GM23338 (cell line): ENCODE measurements at regions not wholly inside any gene's neighbourhood (a gene's known extent, or its start where the extent isn't known, plus 50 kb on each side); places are given as distances from the start of the nearest gene placed in this dataset.

Experiments used
- ATAC-seq: fragments of 200-7000 bp; cut with Tn5 transposase; 3 replicates; pipeline ENCODE4 v1.9.1; 2020
- DNase-seq: peaks from one replicate; pipeline ENCODE4 v3.0.0-alpha.2; 2015; ENCODE audit warnings: low spot score
- H2AFZ ChIP-seq: fragments of 200-600 bp; sonication (generic); 2 replicates; pipeline ENCODE4 v1.8.0; 2016; ENCODE audit warnings: antibody characterized with exemption, mild to moderate bottlenecking, moderate library complexity
- H3F3A ChIP-seq: fragments of 200-600 bp; sonication (generic); replicated peaks from 2 replicates; pipeline ENCODE4 v1.8.0; 2017; ENCODE audit warnings: antibody characterized with exemption, mixed run types, low read depth
- H3K27ac ChIP-seq: fragments of 200-600 bp; sonication (generic); 2 replicates; pipeline ENCODE4 v1.6.1; 2016; ENCODE audit warnings: low read depth
- H3K27me3 ChIP-seq: fragments of 200-600 bp; sonication (generic); 2 replicates; pipeline ENCODE4 v1.8.0; 2016; ENCODE audit warnings: mild to moderate bottlenecking, mixed run types, moderate library complexity; ENCODE audit not compliant: insufficient read depth
- H3K36me3 ChIP-seq: fragments of 200-600 bp; sonication (generic); 2 replicates; pipeline ENCODE4 v1.8.0; 2016; ENCODE audit warnings: mild to moderate bottlenecking; ENCODE audit not compliant: insufficient read depth
- H3K4me1 ChIP-seq: fragments of 200-600 bp; sonication (generic); 2 replicates; pipeline ENCODE4 v1.8.0; 2016; ENCODE audit warnings: mild to moderate bottlenecking, moderate library complexity; ENCODE audit not compliant: insufficient read depth
- H3K4me2 ChIP-seq: fragments of 200-600 bp; sonication (generic); 2 replicates; pipeline ENCODE4 v1.7.1; 2017; ENCODE audit warnings: mixed run types
- H3K4me3 ChIP-seq: fragments of 200-600 bp; sonication (generic); 2 replicates; pipeline ENCODE4 v1.6.1; 2016; ENCODE audit warnings: mixed run types
- H3K79me2 ChIP-seq: fragments of 200-600 bp; sonication (generic); replicated peaks from 2 replicates; pipeline ENCODE4 v1.8.0; 2017; ENCODE audit warnings: mild to moderate bottlenecking; ENCODE audit not compliant: insufficient read depth
- H3K9me2 ChIP-seq: fragments of 200-600 bp; sonication (generic); 2 replicates; pipeline ENCODE4 v1.8.0; 2017; ENCODE audit not compliant: insufficient read depth
- H4K20me1 ChIP-seq: fragments of 200-600 bp; sonication (generic); replicated peaks from 2 replicates; pipeline ENCODE4 v1.8.0; 2017; ENCODE audit warnings: mild to moderate bottlenecking; ENCODE audit not compliant: insufficient read depth
- H3K27ac Mint-ChIP-seq: 2 replicates; pipeline ENCODE4 v1.8.0; 2020; ENCODE audit warnings: inconsistent platforms, mild to moderate bottlenecking, moderate library complexity, mixed read lengths
- H3K27me3 Mint-ChIP-seq: 3 replicates; pipeline ENCODE4 v1.8.0; 2022; ENCODE audit warnings: low read depth, mild to moderate bottlenecking, moderate library complexity, mixed read lengths, inconsistent platforms; ENCODE audit not compliant: insufficient read depth, poor library complexity
- H3K36me3 Mint-ChIP-seq: 3 replicates; pipeline ENCODE4 v1.8.0; 2021; ENCODE audit warnings: low read depth, mild to moderate bottlenecking, inconsistent platforms, moderate library complexity, mixed read lengths
- H3K4me1 Mint-ChIP-seq: 3 replicates; pipeline ENCODE4 v1.8.0; 2020; ENCODE audit warnings: mild to moderate bottlenecking, inconsistent platforms, mixed read lengths
- H3K4me3 Mint-ChIP-seq: 3 replicates; pipeline ENCODE4 v1.8.0; 2021; ENCODE audit warnings: moderate library complexity, mild to moderate bottlenecking, inconsistent platforms, mixed read lengths
- H3K9me3 Mint-ChIP-seq: 3 replicates; pipeline ENCODE4 v1.8.0; 2020; ENCODE audit warnings: moderate library complexity, mild to moderate bottlenecking, inconsistent platforms, mixed read lengths
- CREB1 ChIP-seq: fragments of 250-450 bp; sonication (Bioruptor Pico); IDR thresholded peaks from 2 replicates; pipeline ENCODE4 v1.5.0; 2020; ENCODE audit warnings: low read depth, mild to moderate bottlenecking, moderate library complexity
- EZH2 ChIP-seq: fragments of 200-600 bp; sonication (generic); IDR thresholded peaks from one replicate; pipeline ENCODE4 v1.8.0; 2017; ENCODE audit warnings: antibody characterized with exemption, mild to moderate bottlenecking, low read depth; ENCODE audit not compliant: unreplicated experiment
- EZH2phosphoT487 ChIP-seq: fragments of 200-600 bp; sonication (generic); IDR thresholded peaks from one replicate; pipeline ENCODE4 v1.8.1; 2018; ENCODE audit warnings: antibody characterized with exemption; ENCODE audit not compliant: unreplicated experiment
- JUNB ChIP-seq: IDR thresholded peaks from one replicate; pipeline ENCODE4 v1.6.1; 2016; ENCODE audit warnings: antibody characterized with exemption; ENCODE audit not compliant: unreplicated experiment
- POLR2AphosphoS5 ChIP-seq: IDR thresholded peaks from 2 replicates; pipeline ENCODE4 v1.6.1; 2016; ENCODE audit warnings: antibody characterized with exemption, low read depth
- STAT1 ChIP-seq: IDR thresholded peaks from one replicate; pipeline ENCODE4 v1.6.1; 2016; ENCODE audit warnings: antibody characterized with exemption; ENCODE audit not compliant: unreplicated experiment
- ZNF331 ChIP-seq: fragments of 250-450 bp; sonication (Bioruptor Pico); IDR thresholded peaks from 2 replicates; pipeline ENCODE4 v1.5.0; 2020; ENCODE audit warnings: low read depth, mild to moderate bottlenecking, moderate library complexity
- TF ChIP-seq, protein P1 (sequence below), 2 experiments: fragments of 200-600 bp in 1 of 2; sonication (generic) in 1 of 2; conservative IDR thresholded peaks; 2 replicates each; pipeline versions ENCODE4 v1.5.1 to v1.6.1; 2016 to 2017; ENCODE audit warnings: antibody characterized with exemption in 2 of 2, low read depth in 2 of 2, mild to moderate bottlenecking in 2 of 2, moderate library complexity in 1 of 2
- TF ChIP-seq, protein P2 (sequence below): IDR thresholded peaks from one replicate; pipeline ENCODE4 v1.6.1; 2018; ENCODE audit warnings: antibody characterized with exemption; ENCODE audit not compliant: unreplicated experiment
- TF ChIP-seq, protein P3 (sequence below): IDR thresholded peaks from 2 replicates; pipeline ENCODE4 v1.6.1; 2016; ENCODE audit warnings: antibody characterized with exemption
- TF ChIP-seq, protein P4 (sequence below): fragments of 250-450 bp; sonication (Bioruptor Pico); IDR thresholded peaks from 2 replicates; pipeline ENCODE4 v1.5.0; 2020; ENCODE audit warnings: mild to moderate bottlenecking, moderate library complexity

DNA sequence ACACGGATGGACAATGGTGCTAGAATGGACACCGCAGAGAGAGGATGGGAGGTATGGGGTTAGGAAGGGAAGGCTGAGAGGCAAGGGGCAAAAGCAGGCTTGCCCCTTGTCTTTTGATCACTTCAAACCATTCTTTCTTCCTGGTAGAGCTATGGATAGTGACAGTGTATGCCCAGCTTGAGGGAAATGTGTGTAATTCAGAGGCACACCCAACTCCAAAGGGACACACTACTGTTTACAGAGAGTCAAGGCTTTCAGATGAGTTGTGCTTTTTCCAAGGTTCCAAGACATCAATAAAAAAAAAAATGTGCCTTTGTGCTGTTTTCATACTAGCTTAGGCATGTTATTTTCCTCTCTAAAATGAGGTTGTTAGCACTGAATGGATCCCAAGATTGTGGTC lies 185.0 kb downstream of the MCHR2 start (continued):
- TF ChIP-seq, protein P1, sequence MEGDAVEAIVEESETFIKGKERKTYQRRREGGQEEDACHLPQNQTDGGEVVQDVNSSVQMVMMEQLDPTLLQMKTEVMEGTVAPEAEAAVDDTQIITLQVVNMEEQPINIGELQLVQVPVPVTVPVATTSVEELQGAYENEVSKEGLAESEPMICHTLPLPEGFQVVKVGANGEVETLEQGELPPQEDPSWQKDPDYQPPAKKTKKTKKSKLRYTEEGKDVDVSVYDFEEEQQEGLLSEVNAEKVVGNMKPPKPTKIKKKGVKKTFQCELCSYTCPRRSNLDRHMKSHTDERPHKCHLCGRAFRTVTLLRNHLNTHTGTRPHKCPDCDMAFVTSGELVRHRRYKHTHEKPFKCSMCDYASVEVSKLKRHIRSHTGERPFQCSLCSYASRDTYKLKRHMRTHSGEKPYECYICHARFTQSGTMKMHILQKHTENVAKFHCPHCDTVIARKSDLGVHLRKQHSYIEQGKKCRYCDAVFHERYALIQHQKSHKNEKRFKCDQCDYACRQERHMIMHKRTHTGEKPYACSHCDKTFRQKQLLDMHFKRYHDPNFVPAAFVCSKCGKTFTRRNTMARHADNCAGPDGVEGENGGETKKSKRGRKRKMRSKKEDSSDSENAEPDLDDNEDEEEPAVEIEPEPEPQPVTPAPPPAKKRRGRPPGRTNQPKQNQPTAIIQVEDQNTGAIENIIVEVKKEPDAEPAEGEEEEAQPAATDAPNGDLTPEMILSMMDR (conservative IDR thresholded peaks at IDR 0.05; ENCODE audit: low read depth in 2 of 2): no peak
- no peak for TF ChIP-seq JUNB
- no peak for TF ChIP-seq ZNF331 (CRISPR knock-in tag)
- TF ChIP-seq, protein P2, sequence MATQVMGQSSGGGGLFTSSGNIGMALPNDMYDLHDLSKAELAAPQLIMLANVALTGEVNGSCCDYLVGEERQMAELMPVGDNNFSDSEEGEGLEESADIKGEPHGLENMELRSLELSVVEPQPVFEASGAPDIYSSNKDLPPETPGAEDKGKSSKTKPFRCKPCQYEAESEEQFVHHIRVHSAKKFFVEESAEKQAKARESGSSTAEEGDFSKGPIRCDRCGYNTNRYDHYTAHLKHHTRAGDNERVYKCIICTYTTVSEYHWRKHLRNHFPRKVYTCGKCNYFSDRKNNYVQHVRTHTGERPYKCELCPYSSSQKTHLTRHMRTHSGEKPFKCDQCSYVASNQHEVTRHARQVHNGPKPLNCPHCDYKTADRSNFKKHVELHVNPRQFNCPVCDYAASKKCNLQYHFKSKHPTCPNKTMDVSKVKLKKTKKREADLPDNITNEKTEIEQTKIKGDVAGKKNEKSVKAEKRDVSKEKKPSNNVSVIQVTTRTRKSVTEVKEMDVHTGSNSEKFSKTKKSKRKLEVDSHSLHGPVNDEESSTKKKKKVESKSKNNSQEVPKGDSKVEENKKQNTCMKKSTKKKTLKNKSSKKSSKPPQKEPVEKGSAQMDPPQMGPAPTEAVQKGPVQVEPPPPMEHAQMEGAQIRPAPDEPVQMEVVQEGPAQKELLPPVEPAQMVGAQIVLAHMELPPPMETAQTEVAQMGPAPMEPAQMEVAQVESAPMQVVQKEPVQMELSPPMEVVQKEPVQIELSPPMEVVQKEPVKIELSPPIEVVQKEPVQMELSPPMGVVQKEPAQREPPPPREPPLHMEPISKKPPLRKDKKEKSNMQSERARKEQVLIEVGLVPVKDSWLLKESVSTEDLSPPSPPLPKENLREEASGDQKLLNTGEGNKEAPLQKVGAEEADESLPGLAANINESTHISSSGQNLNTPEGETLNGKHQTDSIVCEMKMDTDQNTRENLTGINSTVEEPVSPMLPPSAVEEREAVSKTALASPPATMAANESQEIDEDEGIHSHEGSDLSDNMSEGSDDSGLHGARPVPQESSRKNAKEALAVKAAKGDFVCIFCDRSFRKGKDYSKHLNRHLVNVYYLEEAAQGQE: no peak
- TF ChIP-seq EZH2phosphoT487: no peak

DNA sequence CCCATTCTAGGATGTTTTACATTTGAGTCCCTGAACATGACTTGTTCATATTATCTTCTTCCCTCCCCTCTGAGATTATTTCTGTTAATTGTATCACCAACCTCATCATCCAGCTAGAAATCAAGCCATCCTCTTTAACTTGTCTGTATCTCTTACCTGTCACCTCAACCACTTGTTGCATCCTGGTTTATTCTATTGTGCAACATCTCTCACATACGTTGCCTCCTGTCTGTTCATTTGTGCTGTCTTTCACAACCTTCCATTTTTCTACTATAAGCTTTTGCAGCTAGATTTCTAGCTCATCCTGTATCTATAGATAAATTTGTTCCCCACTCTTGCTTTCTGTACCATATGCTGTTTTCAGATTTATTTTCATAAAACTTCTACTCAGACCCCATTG lies 183.7 kb downstream of the MCHR2 start:
- H3K4me1 ChIP-seq: peaks cover 3% of the 10 kb centered on the region
- no peaks in the 10 kb centered on the region for H3K27me3 Mint-ChIP-seq
- no peaks in the 10 kb centered on the region for H3F3A ChIP-seq
- H3K9me2 ChIP-seq: no peaks in the 10 kb centered on the region
- peaks cover 17% of the 10 kb centered on the region for H3K4me1 Mint-ChIP-seq
- H3K36me3 Mint-ChIP-seq: no peaks in the 10 kb centered on the region
- ATAC-seq (no peak), DNase-seq (no peak)
- H4K20me1 ChIP-seq: no peaks in the 10 kb centered on the region
- H3K36me3 ChIP-seq: no peaks in the 10 kb centered on the region
- no peak overlapping the region for H3K4me3 Mint-ChIP-seq
- H3K79me2 ChIP-seq: no peaks in the 10 kb centered on the region
- H2AFZ ChIP-seq: no peak overlapping the region
- peaks cover 3% of the 10 kb centered on the region; the same call in 1 of the 3 replicates for H3K9me3 Mint-ChIP-seq
- no peaks in the 10 kb centered on the region for H3K27me3 ChIP-seq
- H3K27ac Mint-ChIP-seq: no peak overlapping the region
- no peak overlapping the region for H3K4me3 ChIP-seq
- H3K4me2 ChIP-seq: no peak overlapping the region
- no peak overlapping the region for H3K27ac ChIP-seq
- TF ChIP-seq CREB1 (CRISPR knock-in tag) (no peak), POLR2AphosphoS5 (no peak), ZNF331 (CRISPR knock-in tag) (no peak), STAT1 (no peak), EZH2 (no peak)
- TF ChIP-seq, protein P3, sequence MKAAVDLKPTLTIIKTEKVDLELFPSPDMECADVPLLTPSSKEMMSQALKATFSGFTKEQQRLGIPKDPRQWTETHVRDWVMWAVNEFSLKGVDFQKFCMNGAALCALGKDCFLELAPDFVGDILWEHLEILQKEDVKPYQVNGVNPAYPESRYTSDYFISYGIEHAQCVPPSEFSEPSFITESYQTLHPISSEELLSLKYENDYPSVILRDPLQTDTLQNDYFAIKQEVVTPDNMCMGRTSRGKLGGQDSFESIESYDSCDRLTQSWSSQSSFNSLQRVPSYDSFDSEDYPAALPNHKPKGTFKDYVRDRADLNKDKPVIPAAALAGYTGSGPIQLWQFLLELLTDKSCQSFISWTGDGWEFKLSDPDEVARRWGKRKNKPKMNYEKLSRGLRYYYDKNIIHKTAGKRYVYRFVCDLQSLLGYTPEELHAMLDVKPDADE: no peak
- TF ChIP-seq, protein P1 (conservative IDR thresholded peaks at IDR 0.05; ENCODE audit: low read depth in 2 of 2): no peak
- TF ChIP-seq, protein P4, sequence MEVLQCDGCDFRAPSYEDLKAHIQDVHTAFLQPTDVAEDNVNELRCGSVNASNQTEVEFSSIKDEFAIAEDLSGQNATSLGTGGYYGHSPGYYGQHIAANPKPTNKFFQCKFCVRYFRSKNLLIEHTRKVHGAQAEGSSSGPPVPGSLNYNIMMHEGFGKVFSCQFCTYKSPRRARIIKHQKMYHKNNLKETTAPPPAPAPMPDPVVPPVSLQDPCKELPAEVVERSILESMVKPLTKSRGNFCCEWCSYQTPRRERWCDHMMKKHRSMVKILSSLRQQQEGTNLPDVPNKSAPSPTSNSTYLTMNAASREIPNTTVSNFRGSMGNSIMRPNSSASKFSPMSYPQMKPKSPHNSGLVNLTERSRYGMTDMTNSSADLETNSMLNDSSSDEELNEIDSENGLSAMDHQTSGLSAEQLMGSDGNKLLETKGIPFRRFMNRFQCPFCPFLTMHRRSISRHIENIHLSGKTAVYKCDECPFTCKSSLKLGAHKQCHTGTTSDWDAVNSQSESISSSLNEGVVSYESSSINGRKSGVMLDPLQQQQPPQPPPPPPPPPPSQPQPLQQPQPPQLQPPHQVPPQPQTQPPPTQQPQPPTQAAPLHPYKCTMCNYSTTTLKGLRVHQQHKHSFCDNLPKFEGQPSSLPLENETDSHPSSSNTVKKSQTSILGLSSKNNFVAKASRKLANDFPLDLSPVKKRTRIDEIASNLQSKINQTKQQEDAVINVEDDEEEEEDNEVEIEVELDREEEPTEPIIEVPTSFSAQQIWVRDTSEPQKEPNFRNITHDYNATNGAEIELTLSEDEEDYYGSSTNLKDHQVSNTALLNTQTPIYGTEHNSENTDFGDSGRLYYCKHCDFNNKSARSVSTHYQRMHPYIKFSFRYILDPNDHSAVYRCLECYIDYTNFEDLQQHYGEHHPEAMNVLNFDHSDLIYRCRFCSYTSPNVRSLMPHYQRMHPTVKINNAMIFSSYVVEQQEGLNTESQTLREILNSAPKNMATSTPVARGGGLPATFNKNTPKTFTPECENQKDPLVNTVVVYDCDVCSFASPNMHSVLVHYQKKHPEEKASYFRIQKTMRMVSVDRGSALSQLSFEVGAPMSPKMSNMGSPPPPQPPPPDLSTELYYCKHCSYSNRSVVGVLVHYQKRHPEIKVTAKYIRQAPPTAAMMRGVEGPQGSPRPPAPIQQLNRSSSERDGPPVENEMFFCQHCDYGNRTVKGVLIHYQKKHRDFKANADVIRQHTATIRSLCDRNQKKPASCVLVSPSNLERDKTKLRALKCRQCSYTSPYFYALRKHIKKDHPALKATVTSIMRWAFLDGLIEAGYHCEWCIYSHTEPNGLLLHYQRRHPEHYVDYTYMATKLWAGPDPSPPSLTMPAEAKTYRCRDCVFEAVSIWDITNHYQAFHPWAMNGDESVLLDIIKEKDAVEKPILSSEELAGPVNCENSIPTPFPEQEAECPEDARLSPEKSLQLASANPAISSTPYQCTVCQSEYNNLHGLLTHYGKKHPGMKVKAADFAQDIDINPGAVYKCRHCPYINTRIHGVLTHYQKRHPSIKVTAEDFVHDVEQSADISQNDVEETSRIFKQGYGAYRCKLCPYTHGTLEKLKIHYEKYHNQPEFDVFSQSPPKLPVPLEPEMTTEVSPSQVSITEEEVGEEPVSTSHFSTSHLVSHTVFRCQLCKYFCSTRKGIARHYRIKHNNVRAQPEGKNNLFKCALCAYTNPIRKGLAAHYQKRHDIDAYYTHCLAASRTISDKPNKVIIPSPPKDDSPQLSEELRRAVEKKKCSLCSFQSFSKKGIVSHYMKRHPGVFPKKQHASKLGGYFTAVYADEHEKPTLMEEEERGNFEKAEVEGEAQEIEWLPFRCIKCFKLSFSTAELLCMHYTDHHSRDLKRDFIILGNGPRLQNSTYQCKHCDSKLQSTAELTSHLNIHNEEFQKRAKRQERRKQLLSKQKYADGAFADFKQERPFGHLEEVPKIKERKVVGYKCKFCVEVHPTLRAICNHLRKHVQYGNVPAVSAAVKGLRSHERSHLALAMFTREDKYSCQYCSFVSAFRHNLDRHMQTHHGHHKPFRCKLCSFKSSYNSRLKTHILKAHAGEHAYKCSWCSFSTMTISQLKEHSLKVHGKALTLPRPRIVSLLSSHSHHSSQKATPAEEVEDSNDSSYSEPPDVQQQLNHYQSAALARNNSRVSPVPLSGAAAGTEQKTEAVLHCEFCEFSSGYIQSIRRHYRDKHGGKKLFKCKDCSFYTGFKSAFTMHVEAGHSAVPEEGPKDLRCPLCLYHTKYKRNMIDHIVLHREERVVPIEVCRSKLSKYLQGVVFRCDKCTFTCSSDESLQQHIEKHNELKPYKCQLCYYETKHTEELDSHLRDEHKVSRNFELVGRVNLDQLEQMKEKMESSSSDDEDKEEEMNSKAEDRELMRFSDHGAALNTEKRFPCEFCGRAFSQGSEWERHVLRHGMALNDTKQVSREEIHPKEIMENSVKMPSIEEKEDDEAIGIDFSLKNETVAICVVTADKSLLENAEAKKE (CRISPR knock-in tag): no peak
